Heart left ventricle (tissue), 16 donors: ENCODE measurements at regions not wholly inside any gene's neighbourhood (a gene's known extent, or its start where the extent isn't known, plus 50 kb on each side); places are given as distances from the start of the nearest gene placed in this dataset.
"Not testable (repeated sequence)": the region's sequence is repeated elsewhere in the genome, so short reads cannot be mapped to it uniquely, and the experiment has no call there.

Experiments used
- ATAC-seq, 4 donors: fragments of 200-7000 bp; cut with Tn5 transposase; one replicate each; pipeline ENCODE4 v1.9.1; 2020 to 2022; ENCODE audit warnings: moderate library complexity in 4 of 4, mild to moderate bottlenecking in 3 of 4, moderate number of reproducible peaks in 1 of 4
- DNase-seq, 5 donors: peaks; one replicate each; pipeline ENCODE4 v3.0.0-alpha.2; 2020
- H3K27ac ChIP-seq, 12 donors: fragments of 200-600 bp; sonication (generic) in 4 of 12; one replicate each; pipeline versions ENCODE4 v1.5.0 to v1.8.0; 2016 to 2022; ENCODE audit warnings: mild to moderate bottlenecking in 2 of 12
- H3K27me3 ChIP-seq, 9 donors: fragments of 200-600 bp; sonication (generic) in 2 of 9; one replicate each; pipeline versions ENCODE4 v1.5.1 to v1.8.0; 2016 to 2022; ENCODE audit warnings: mild to moderate bottlenecking in 3 of 9
- H3K36me3 ChIP-seq, 9 donors: fragments of 200-600 bp; sonication (generic) in 2 of 9; one replicate each; pipeline versions ENCODE4 v1.5.0 to v1.8.0; 2018 to 2022; ENCODE audit warnings: mild to moderate bottlenecking in 2 of 9
- H3K4me1 ChIP-seq, 12 donors: fragments of 200-600 bp; sonication (generic) in 4 of 12; one replicate each; pipeline versions ENCODE4 v1.5.0 to v1.8.0; 2016 to 2022; ENCODE audit warnings: mild to moderate bottlenecking in 3 of 12
- H3K4me3 ChIP-seq, 12 donors: fragments of 200-600 bp; sonication (generic) in 4 of 12; one replicate each; pipeline versions ENCODE4 v1.5.0 to v1.8.0; 2017 to 2022; ENCODE audit warnings: mild to moderate bottlenecking in 9 of 12, moderate library complexity in 4 of 12
- H3K9me3 ChIP-seq, 12 donors: fragments of 200-600 bp; sonication (generic) in 4 of 12; one replicate each; pipeline versions ENCODE4 v1.5.0 to v1.8.0; 2016 to 2022; ENCODE audit warnings: mild to moderate bottlenecking in 1 of 12
- POLR2A ChIP-seq, 2 donors: fragments of 450-650 bp; IDR thresholded peaks; one replicate each; pipeline ENCODE4 v1.6.1; 2017; ENCODE audit warnings: antibody characterized with exemption in 2 of 2, mild to moderate bottlenecking in 2 of 2, moderate library complexity in 2 of 2
- WGBS, 4 donors: extraction: QIAGEN DNeasy Blood & Tissue Kit in 2 of 4; methylation state at CpG; one replicate each; pipeline versions ENCODE4 v1.1.5 to v1.1.7; 2013 to 2018; 5-methylcytosine and 5-hydroxymethylcytosine counted together
- intact Hi-C, 10 donors: fragments of 100-400 bp; cut with DNase I; formaldehyde crosslinking; loops; one replicate each; pipeline versions ENCODE4 v1.11.1 to v1.14.2; 2022
- TF ChIP-seq, protein P1 (sequence below), 12 donors: fragments of 200-600 bp; sonication (generic) in 4 of 12; IDR thresholded peaks; one replicate each; pipeline versions ENCODE4 v1.5.0 to v1.8.0; 2018 to 2022; ENCODE audit warnings: antibody characterized with exemption in 12 of 12, mild to moderate bottlenecking in 5 of 12
- donor health status: ischemic (EF 13 %, LVEDD 7.1; RV severe dilation, severe dysfunction).
- donor health status: healthy with polysubstance abuse.
- donor health status: DM: no; HTN: yes; CAD: no.
- donor health status: DM: no; HTN: no; CAD: no.
- donor health status: ischemic (EF 25% LVEDD 6.9; RV normal size, moderate dysfunction).
- donor health status: ischemic (EF 25% LVEDD 5.7; RV mildly dilated, moderate dysfunction).
- donor health status: healthy.
- donor health status: DM: yes; HTN: yes; CAD: no.
- donor health status: ischemic (EF 35%, LVEDD 5.7; RV mildly dilated, moderate dysfunction).
- donor health status: nonischemic (EF 11% LVEDD 7.7; RV severe dilation, severe dysfunction).
- donor health status: DM: yes; HTN: yes; CAD: no.
- donor health status: PGD.
- donor health status: ischemic (EF 29% LVEDD 5.4; RV normal size, mild dysfunction).
- donor health status: nonischemic (EF 23%, LVEDD 6.1; RV moderate dilation, normal function).

DNA sequence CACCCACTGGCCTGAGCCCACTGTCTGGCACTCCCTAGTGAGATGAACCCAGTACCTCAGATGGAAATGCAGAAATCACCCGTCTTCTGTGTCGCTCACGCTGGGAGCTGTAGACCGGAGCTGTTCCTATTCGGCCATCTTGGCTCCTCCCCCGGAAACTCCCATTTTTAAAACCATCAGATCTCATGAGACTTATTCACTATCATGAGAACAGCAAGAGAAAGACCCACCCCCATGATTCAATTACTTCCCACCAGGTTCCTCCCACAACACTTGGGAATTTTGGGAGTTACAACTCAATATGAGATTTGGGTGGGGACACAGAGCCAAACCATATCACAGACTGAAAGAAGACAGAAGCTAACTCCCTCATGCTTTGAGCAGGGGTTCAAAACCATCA, 134.5 kb downstream of the SLC39A8 start:
- H3K9me3 ChIP-seq, H3K27ac ChIP-seq, intact Hi-C loops, ATAC-seq, H3K27me3 ChIP-seq, DNase-seq, H3K36me3 ChIP-seq, H3K4me3 ChIP-seq, H3K4me1 ChIP-seq: not testable (repeated sequence)
- WGBS, 4 donors: 81 to 94% (median 90%) methylated on average over 3 to 6 of the region's 6 CpGs

DNA sequence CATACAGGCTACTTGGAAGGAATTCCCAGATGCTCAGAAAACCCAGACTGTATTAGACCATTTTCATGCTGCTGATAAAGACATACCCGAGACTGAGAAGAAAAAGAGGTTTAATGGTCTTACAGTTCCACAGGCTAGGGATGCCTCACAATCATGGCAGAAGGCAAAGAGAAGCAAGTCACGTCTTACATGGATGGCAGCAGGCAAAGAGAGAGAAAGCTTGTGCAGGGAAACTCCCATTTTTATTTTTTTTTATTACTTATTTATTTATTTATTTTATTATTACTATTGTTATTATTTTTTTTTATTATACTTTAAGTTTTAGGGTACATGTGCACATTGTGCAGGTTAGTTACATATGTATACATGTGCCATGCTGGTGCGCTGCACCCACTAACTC, 140.6 kb downstream of the SLC39A8 start:
- H3K36me3 ChIP-seq, DNase-seq, H3K27ac ChIP-seq, H3K4me3 ChIP-seq, ATAC-seq, H3K27me3 ChIP-seq, H3K4me1 ChIP-seq, intact Hi-C loops: not testable (repeated sequence)
- 77 to 94% (median 90%) methylated on average over 3 of the region's 3 CpGs for WGBS, 4 donors
- H3K9me3 ChIP-seq: peaks cover 0 to 14% (median 0%) of the 10 kb centered on the region in 12 donors

DNA sequence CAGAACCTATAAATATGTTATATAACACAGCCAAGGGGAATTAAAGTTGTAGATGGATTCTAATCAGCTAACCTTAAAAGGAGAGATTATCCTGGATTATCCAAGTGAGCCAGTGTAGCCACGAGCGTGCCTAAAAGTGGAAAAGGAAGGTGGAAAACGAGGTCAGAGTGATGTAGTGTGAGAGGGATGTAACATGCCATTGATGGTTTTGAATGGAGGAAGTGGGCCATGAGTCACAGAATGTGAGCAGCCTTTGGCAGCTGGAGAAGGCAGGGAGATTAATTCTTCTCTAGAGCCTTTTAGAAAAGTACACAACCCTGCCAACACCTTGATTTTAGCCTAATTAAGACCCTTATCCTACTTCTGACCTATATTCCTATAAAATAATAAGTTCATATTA, 149.1 kb downstream of the SLC39A8 start:
- no peaks in the 10 kb centered on the region for H3K4me1 ChIP-seq
- H3K4me3 ChIP-seq: no peak overlapping the region
- ATAC-seq (no peak), DNase-seq (no peak)
- H3K36me3 ChIP-seq: no peaks in the 10 kb centered on the region
- intact Hi-C loops: no loop called here
- H3K27me3 ChIP-seq: no peaks in the 10 kb centered on the region
- no peak for TF ChIP-seq POLR2A (IDR thresholded peaks at IDR 0.05)
- WGBS, 4 donors: 43 to 55% (median 43%) methylated on average over 3 of the region's 3 CpGs
- no peak overlapping the region for H3K27ac ChIP-seq
- no peaks in the 10 kb centered on the region for H3K9me3 ChIP-seq

DNA sequence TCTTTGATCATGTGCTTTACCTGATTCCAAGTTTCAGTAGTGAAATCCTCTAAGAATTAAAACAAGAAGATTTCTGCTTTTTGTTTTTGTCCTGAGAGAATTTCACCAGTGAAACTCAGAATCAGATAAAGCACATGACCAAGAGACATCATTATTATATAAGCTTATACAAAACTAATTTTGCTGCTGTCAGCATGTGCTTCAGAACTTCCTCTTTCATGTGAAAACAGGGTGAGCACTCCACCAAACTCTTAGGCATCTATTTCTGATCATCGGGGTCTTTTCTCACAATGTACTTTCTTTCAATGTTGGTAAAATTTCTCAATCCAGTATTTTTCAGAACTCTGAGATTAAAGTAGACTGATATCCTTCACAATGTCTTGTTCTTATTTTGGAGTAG, 152.1 kb downstream of the SLC39A8 start:
- Histone ChIP-seq H3K27ac (no peak overlapping the region), H3K4me1 (no peaks in the 10 kb centered on the region), H3K27me3 (no peaks in the 10 kb centered on the region), H3K36me3 (no peaks in the 10 kb centered on the region), H3K9me3 (no peaks in the 10 kb centered on the region), H3K4me3 (no peak overlapping the region)
- WGBS, 4 donors: 83 to 91% (median 90%) methylated on average over 1 of the region's 1 CpG
- no peak for TF ChIP-seq POLR2A (IDR thresholded peaks at IDR 0.05)
- TF ChIP-seq, protein P1, sequence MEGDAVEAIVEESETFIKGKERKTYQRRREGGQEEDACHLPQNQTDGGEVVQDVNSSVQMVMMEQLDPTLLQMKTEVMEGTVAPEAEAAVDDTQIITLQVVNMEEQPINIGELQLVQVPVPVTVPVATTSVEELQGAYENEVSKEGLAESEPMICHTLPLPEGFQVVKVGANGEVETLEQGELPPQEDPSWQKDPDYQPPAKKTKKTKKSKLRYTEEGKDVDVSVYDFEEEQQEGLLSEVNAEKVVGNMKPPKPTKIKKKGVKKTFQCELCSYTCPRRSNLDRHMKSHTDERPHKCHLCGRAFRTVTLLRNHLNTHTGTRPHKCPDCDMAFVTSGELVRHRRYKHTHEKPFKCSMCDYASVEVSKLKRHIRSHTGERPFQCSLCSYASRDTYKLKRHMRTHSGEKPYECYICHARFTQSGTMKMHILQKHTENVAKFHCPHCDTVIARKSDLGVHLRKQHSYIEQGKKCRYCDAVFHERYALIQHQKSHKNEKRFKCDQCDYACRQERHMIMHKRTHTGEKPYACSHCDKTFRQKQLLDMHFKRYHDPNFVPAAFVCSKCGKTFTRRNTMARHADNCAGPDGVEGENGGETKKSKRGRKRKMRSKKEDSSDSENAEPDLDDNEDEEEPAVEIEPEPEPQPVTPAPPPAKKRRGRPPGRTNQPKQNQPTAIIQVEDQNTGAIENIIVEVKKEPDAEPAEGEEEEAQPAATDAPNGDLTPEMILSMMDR (IDR thresholded peaks at IDR 0.05): no peak
- DNase-seq: no peak
- intact Hi-C loops: no loop called here
- ATAC-seq: no peak

DNA sequence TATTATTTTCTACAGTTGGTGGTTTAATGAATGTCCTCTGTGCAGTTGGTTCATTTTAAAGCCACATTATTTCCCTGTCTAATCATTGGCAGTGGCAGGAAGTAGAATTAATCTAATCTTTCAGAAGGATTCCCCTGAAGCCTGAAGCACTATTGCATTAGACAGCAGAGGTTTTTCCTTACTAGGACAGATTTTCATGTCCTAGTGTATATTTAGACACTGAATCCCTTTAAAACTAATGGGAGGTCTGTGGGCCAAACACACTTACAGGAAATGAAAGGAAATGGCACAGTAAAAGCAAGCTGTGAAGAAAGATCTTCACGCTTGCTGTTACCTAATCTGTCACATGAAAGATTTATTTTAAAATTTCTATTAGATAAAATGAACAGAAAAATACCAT, 165.2 kb downstream of the SLC39A8 start:
- no peak for ATAC-seq
- no peaks in the 10 kb centered on the region for H3K36me3 ChIP-seq

DNA sequence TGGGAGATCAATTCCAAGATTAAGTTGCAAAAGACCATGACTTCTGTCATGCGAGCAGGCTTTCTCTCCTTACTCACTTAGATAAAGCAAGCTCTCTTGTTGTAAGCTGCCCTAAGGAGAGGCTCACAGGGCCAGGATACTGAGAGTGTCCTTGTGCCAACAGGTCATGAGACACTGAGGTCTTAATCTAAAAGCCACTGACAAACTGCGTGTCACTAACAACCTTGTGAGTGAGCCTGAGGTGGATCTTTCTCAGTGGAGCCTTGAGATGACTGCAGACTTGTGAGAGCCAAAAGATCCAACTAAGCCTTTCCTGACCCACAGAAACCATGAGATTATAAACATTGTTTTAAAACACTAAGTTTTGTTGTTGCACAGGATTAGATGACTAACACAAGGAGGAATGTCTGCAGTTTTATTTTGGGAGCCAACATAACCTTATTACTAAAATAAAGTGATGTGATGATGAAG, 170.5 kb downstream of the SLC39A8 start:
- no peaks in the 10 kb centered on the region for H3K27me3 ChIP-seq
- intact Hi-C loops: no loop called here
- DNase-seq (no peak), ATAC-seq (no peak)
- no peaks in the 10 kb centered on the region for H3K9me3 ChIP-seq
- no peak overlapping the region for H3K4me3 ChIP-seq
- H3K4me1 ChIP-seq: no peaks in the 10 kb centered on the region
- H3K36me3 ChIP-seq: no peaks in the 10 kb centered on the region
- 47 to 79% (median 66%) methylated on average over 2 of the region's 2 CpGs for WGBS, 4 donors
- TF ChIP-seq, protein P1 (IDR thresholded peaks at IDR 0.05): no peak
- no peak for TF ChIP-seq POLR2A (IDR thresholded peaks at IDR 0.05)
- H3K27ac ChIP-seq: no peak overlapping the region

More for the DNA sequence above, 165.2 kb downstream of the SLC39A8 start:
- Histone ChIP-seq H3K4me3 (no peak overlapping the region), H3K27me3 (no peaks in the 10 kb centered on the region), H3K4me1 (no peaks in the 10 kb centered on the region), H3K9me3 (peaks cover 0 to 5% (median 0%) of the 10 kb centered on the region in 12 donors), H3K27ac (no peak overlapping the region)
- DNase-seq: no peak
- TF ChIP-seq, protein P1 (IDR thresholded peaks at IDR 0.05): no peak
- TF ChIP-seq POLR2A (IDR thresholded peaks at IDR 0.05): no peak
- 38 to 60% (median 51%) methylated on average over 1 of the region's 1 CpG for WGBS, 4 donors
- intact Hi-C loops: no loop called here
